ENCODE measurements at regions not wholly inside any gene's neighbourhood (a gene's known extent, or its start where the extent isn't known, plus 50 kb on each side); places are given as distances from the start of the nearest gene placed in this dataset.
A peak's percentile ranks its signal among the peaks of the same experiment; 100 is the strongest.

GRCh38 chr9:35552837-35553236 lies 52.2 kb upstream of the TESK1 start:
- no peak for DNase-seq (ENCODE audit: low spot score in 2 of 2)
- TF ChIP-seq CTCF (IDR thresholded peaks at IDR 0.05), result no peak
- TF ChIP-seq POLR2A (IDR thresholded peaks at IDR 0.05), result no peak
- 82 to 88% methylated on average over 3 of the region's 3 CpGs for WGBS, 2 donors
- intact Hi-C loops (cut with DNase I; ENCODE audit: low total_unique reads), result loop anchor here (5.0 kb wide), 1 partner anchor 71 kb away; no protein-coding TSS in a partner anchor
- H3K4me3 ChIP-seq (ENCODE audit: low read depth, poor library complexity, severe bottlenecking), result no peak overlapping the region

- 26 to 30% methylated on average over 12 of the region's 12 CpGs for WGBS, 2 donors
- peak in 1 of 3 donors; percentile 39 for TF ChIP-seq CTCF (IDR thresholded peaks at IDR 0.05)
- TF ChIP-seq POLR2A (IDR thresholded peaks at IDR 0.05), result no peak
- intact Hi-C loops (cut with DNase I; ENCODE audit: low total_unique reads), result loop anchor here (5.0 kb wide), 1 partner anchor 72 kb away; no protein-coding TSS in a partner anchor
- peak; percentile 61 to 92 for DNase-seq (ENCODE audit: low spot score in 2 of 2)
- H3K4me3 ChIP-seq (ENCODE audit: low read depth, poor library complexity, severe bottlenecking), result no peak overlapping the region
These were observed 51.2 kb upstream of the TESK1 start for GRCh38 chr9:35553670-35554543.

GRCh38 chr9:35555246-35555701 lies 49.8 kb upstream of the TESK1 start:
- TF ChIP-seq POLR2A (IDR thresholded peaks at IDR 0.05), result no peak
- TF ChIP-seq CTCF (IDR thresholded peaks at IDR 0.05), result no peak
- intact Hi-C loops (cut with DNase I; ENCODE audit: low total_unique reads), result no loop called here
- H3K4me3 ChIP-seq (ENCODE audit: low read depth, poor library complexity, severe bottlenecking), result no peak overlapping the region
- 89 to 91% methylated on average over 13 of the region's 13 CpGs for WGBS, 2 donors
- DNase-seq (ENCODE audit: low spot score in 2 of 2), result peak in 1 of 2 donors; percentile 84

Measured in lower leg skin (tissue), 4 donors.